Smooth muscle cell (in vitro differentiated cells): ENCODE measurements at regions not wholly inside any gene's neighbourhood (a gene's known extent, or its start where the extent isn't known, plus 50 kb on each side); places are given as distances from the start of the nearest gene placed in this dataset.

ENCODE experiments used
- DNase-seq: peaks from one replicate; lab custom pipeline; 2025; ENCODE audit not compliant: unreplicated experiment; lab: John Stamatoyannopoulos, UW
- H2AFZ ChIP-seq: fragments of 200-600 bp; sonication (generic); 2 replicates; pipeline ENCODE4 v1.6.0; 2016; ENCODE audit warnings: antibody characterized with exemption, low read depth, mild to moderate bottlenecking
- H3F3A ChIP-seq: fragments of 200-600 bp; sonication (generic); 2 replicates; pipeline ENCODE4 v1.6.0; 2017; ENCODE audit warnings: antibody characterized with exemption, low read depth
- H3K27ac ChIP-seq: fragments of 200-600 bp; sonication (generic); 2 replicates; pipeline ENCODE4 v1.5.1; 2016; ENCODE audit warnings: low read depth, mild to moderate bottlenecking
- H3K27me3 ChIP-seq: fragments of 200-600 bp; sonication (generic); 2 replicates; pipeline ENCODE4 v1.6.1; 2016; ENCODE audit warnings: low read depth, mild to moderate bottlenecking
- H3K36me3 ChIP-seq: fragments of 200-600 bp; sonication (generic); 2 replicates; pipeline ENCODE4 v1.5.1; 2016; ENCODE audit warnings: low read depth
- H3K4me1 ChIP-seq: fragments of 200-600 bp; sonication (generic); 2 replicates; pipeline ENCODE4 v1.5.1; 2016; ENCODE audit warnings: low read depth
- H3K4me2 ChIP-seq: fragments of 200-600 bp; sonication (generic); 2 replicates; pipeline ENCODE4 v1.6.0; 2016; ENCODE audit warnings: mild to moderate bottlenecking
- H3K4me3 ChIP-seq: fragments of 200-600 bp; sonication (generic); 2 replicates; pipeline ENCODE4 v1.5.1; 2016; ENCODE audit warnings: mild to moderate bottlenecking
- H3K79me2 ChIP-seq: fragments of 200-600 bp; sonication (generic); 2 replicates; pipeline ENCODE4 v1.6.0; 2016; ENCODE audit warnings: low read depth, mild to moderate bottlenecking
- H3K9ac ChIP-seq: fragments of 200-600 bp; sonication (generic); 2 replicates; pipeline ENCODE4 v1.6.0; 2016; ENCODE audit warnings: low read depth
- H3K9me3 ChIP-seq: fragments of 200-600 bp; sonication (generic); replicated peaks from 2 replicates; pipeline ENCODE4 v1.5.1; 2016; ENCODE audit warnings: low read depth
- H4K20me1 ChIP-seq: fragments of 200-600 bp; sonication (generic); 2 replicates; pipeline ENCODE4 v1.6.0; 2016; ENCODE audit warnings: low read depth
- CTCF ChIP-seq: fragments of 200-600 bp; sonication (generic); IDR thresholded peaks from 2 replicates; pipeline ENCODE4 v1.5.1; 2017; ENCODE audit warnings: borderline replicate concordance, mild to moderate bottlenecking, antibody characterized with exemption; ENCODE audit not compliant: insufficient read depth, poor library complexity, severe bottlenecking
- WGBS: methylation state at CpG from one replicate; pipeline ENCODE4 v1.1.7; 2016; ENCODE audit warnings: low lambda C conversion rate; 5-methylcytosine and 5-hydroxymethylcytosine counted together

- Histone ChIP-seq H3K4me1 (no peaks in the 10 kb centered on the region), H2AFZ (peak overlapping the region; percentile 82), H4K20me1 (no peaks in the 10 kb centered on the region), H3K36me3 (no peaks in the 10 kb centered on the region), H3K4me2 (peak overlapping the region; percentile 80), H3K79me2 (no peaks in the 10 kb centered on the region), H3K4me3 (peak overlapping the region; percentile 28), H3K9me3 (no peaks in the 10 kb centered on the region), H3K27me3 (no peaks in the 10 kb centered on the region), H3K9ac (no peak overlapping the region), H3K27ac (peak overlapping the region; percentile 11), H3F3A (peaks cover 12% of the 10 kb centered on the region)
- DNase-seq = no peak
- WGBS = 57% methylated on average over 2 of the region's 2 CpGs
- no peak for TF ChIP-seq CTCF
These were observed 205.2 kb downstream of the MREG start for GRCh38 chr2:215808194-215808593.

- no peak for TF ChIP-seq CTCF
- no peaks in the 10 kb centered on the region for H4K20me1 ChIP-seq
These were observed 207.9 kb downstream of the MREG start for GRCh38 chr2:215805493-215805892.

GRCh38 chr2:215803150-215803549, 210.2 kb downstream of the MREG start:
- H4K20me1 ChIP-seq = no peaks in the 10 kb centered on the region
- H3K4me1 ChIP-seq = no peaks in the 10 kb centered on the region
- no peaks in the 10 kb centered on the region for H3K9me3 ChIP-seq
- H3K27me3 ChIP-seq = no peaks in the 10 kb centered on the region
- no peaks in the 10 kb centered on the region for H3K36me3 ChIP-seq
- H3K9ac ChIP-seq = no peak overlapping the region
- TF ChIP-seq CTCF = no peak
- no peaks in the 10 kb centered on the region for H3K79me2 ChIP-seq
- DNase-seq = no peak
- H3K4me2 ChIP-seq = no peak overlapping the region
- no peak overlapping the region for H2AFZ ChIP-seq
- peaks cover 4% of the 10 kb centered on the region for H3F3A ChIP-seq
- no peak overlapping the region for H3K4me3 ChIP-seq
- H3K27ac ChIP-seq = no peak overlapping the region

More at GRCh38 chr2:215805493-215805892, 207.9 kb downstream of the MREG start:
- no peaks in the 10 kb centered on the region for H3K9me3 ChIP-seq
- no peaks in the 10 kb centered on the region for H3K4me1 ChIP-seq
- H3K27ac ChIP-seq = no peak overlapping the region
- 90% methylated on average over 3 of the region's 3 CpGs for WGBS
- no peak for DNase-seq
- no peak overlapping the region for H3K9ac ChIP-seq
- no peaks in the 10 kb centered on the region for H3K27me3 ChIP-seq
- no peak overlapping the region for H2AFZ ChIP-seq
- H3K4me3 ChIP-seq = no peak overlapping the region
- H3K36me3 ChIP-seq = no peaks in the 10 kb centered on the region
- peaks cover 12% of the 10 kb centered on the region for H3F3A ChIP-seq
- H3K4me2 ChIP-seq = no peak overlapping the region
- no peaks in the 10 kb centered on the region for H3K79me2 ChIP-seq

GRCh38 chr2:215799194-215799593, 214.2 kb downstream of the MREG start:
- Histone ChIP-seq H3F3A (peaks cover 9% of the 10 kb centered on the region), H2AFZ (no peak overlapping the region), H3K9me3 (no peaks in the 10 kb centered on the region), H3K9ac (no peak overlapping the region), H3K4me1 (peaks cover 18% of the 10 kb centered on the region), H3K4me3 (no peak overlapping the region), H3K36me3 (no peaks in the 10 kb centered on the region), H3K79me2 (no peaks in the 10 kb centered on the region), H3K4me2 (no peak overlapping the region), H3K27me3 (no peaks in the 10 kb centered on the region), H4K20me1 (no peaks in the 10 kb centered on the region), H3K27ac (no peak overlapping the region)
- WGBS = 89% methylated on average over 1 of the region's 1 CpG
- TF ChIP-seq CTCF = no peak
- DNase-seq = no peak
